Panc1 (cell line): ENCODE measurements at regions not wholly inside any gene's neighbourhood (a gene's known extent, or its start where the extent isn't known, plus 50 kb on each side); places are given as distances from the start of the nearest gene placed in this dataset.

Source experiments
- ATAC-seq: fragments of 200-7000 bp; cut with Tn5 transposase; 2 replicates; pipeline ENCODE4 v1.9.1; 2020; ENCODE audit warnings: mild to moderate bottlenecking, moderate library complexity
- BruUV-seq: library from RNA; stranded (reverse); fragments of 400-500 nt; replicated peaks from 2 replicates; lab custom pipeline; 2021; lab: Mats Ljungman, UMichigan
- CTCF ChIA-PET: fragments of 300-600 bp; sonication (Branson Sonifier 250); formaldehyde crosslinking; loops from one replicate; lab custom pipeline; 2022; ENCODE audit warnings: antibody characterized with exemption; lab: Charles Lee
- POLR2A ChIA-PET: fragments of 300-600 bp; sonication (Branson Sonifier 250); formaldehyde crosslinking; loops from one replicate; lab custom pipeline; 2022; ENCODE audit warnings: antibody characterized with exemption; lab: Charles Lee
- DNase-seq: peaks from one replicate; pipeline ENCODE4 v3.0.0-alpha.2; 2010; ENCODE audit warnings: low read depth, low spot score
- H3K27ac ChIP-seq: 2 replicates; pipeline ENCODE4 v1.5.1; 2011; ENCODE audit warnings: mild to moderate bottlenecking, low read length, inconsistent platforms
- H3K27me3 ChIP-seq: fragments of 200-500 bp; sonication (Bioruptor generic); 2 replicates; pipeline ENCODE4 v1.6.0; 2014; ENCODE audit warnings: low read length, inconsistent platforms; ENCODE audit not compliant: control insufficient read depth, insufficient read depth
- H3K36me3 ChIP-seq: fragments of 200-500 bp; sonication (Bioruptor generic); 2 replicates; pipeline ENCODE4 v1.5.1; 2014; ENCODE audit warnings: inconsistent platforms, mild to moderate bottlenecking, low read length, moderate library complexity; ENCODE audit not compliant: control insufficient read depth, insufficient read depth
- H3K4me1 ChIP-seq: 2 replicates; pipeline ENCODE4 v1.5.1; 2011; ENCODE audit warnings: inconsistent platforms, mild to moderate bottlenecking, low read length, moderate library complexity; ENCODE audit not compliant: control insufficient read depth, insufficient read depth
- H3K4me3 ChIP-seq, 2 experiments: 2 replicates each; pipeline ENCODE4 v1.5.1; 2011 to 2012; ENCODE audit warnings: low read depth in 2 of 2, low read length in 2 of 2, mild to moderate bottlenecking in 2 of 2, inconsistent platforms in 1 of 2, moderate library complexity in 1 of 2
- H3K9me3 ChIP-seq: fragments of 200-500 bp; sonication (Bioruptor generic); 2 replicates; pipeline ENCODE4 v1.5.1; 2014; ENCODE audit warnings: low read depth, mild to moderate bottlenecking, inconsistent platforms, low read length, moderate library complexity; ENCODE audit not compliant: control insufficient read depth, insufficient read depth
- POLR2AphosphoS5 ChIP-seq: IDR thresholded peaks from 2 replicates; pipeline ENCODE4 v1.6.1; 2012; ENCODE audit warnings: mild to moderate bottlenecking, low read depth, low read length, moderate library complexity
- SIN3A ChIP-seq: IDR thresholded peaks from 2 replicates; pipeline ENCODE4 v1.6.1; 2012; ENCODE audit warnings: low read depth, mild to moderate bottlenecking, low read length, moderate library complexity, borderline replicate concordance; ENCODE audit not compliant: insufficient read depth
- TCF7L2 ChIP-seq: IDR thresholded peaks from 2 replicates; pipeline ENCODE4 v1.6.1; 2011; ENCODE audit warnings: mild to moderate bottlenecking, low read depth, low read length, inconsistent platforms
- in situ Hi-C: cut with HindIII; loops from 2 replicates; pipeline ENCODE4 v1.10.0; 2016; ENCODE audit warnings: low sequenced_read_pairs, low pct_unique_long_range_greater_than_20kb
- intact Hi-C: fragments of 100-400 bp; cut with micrococcal nuclease; formaldehyde crosslinking; loops from one replicate; pipeline ENCODE4 v1.10.0; 2022; ENCODE audit not compliant: unreplicated experiment
- TF ChIP-seq, protein P1 (sequence below): fragments of 450-650 bp; IDR thresholded peaks from 2 replicates; pipeline ENCODE4 v1.5.1; 2017; ENCODE audit warnings: mild to moderate bottlenecking
- TF ChIP-seq, protein P2 (sequence below), 2 experiments: IDR thresholded peaks; 2 replicates each; pipeline ENCODE4 v1.6.1; 2011 to 2012; ENCODE audit warnings: low read depth in 2 of 2, control low read depth in 1 of 2, low read length in 1 of 2, mild to moderate bottlenecking in 1 of 2, moderate library complexity in 1 of 2; ENCODE audit not compliant: insufficient read depth in 1 of 2

DNA sequence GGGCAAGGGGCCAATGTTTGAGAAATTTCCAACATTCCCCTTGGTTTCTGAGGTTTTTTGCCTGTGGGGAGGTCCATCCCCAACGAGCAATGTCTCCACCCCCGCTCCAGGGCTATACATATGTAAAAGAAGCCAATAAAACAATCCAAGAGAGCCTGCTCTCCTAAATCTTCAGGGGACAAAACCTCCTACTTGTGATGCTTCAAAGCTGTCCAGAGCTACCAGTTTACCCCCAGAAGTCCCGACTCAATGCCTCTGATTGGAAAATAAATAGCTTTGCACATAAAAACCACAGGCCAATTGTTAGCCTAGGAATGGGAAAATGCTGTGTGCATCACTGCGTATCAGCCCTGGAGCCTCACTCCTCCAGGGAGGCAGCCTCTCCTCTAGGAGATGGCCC, 66.0 kb upstream of the PAX6 start:
- H3K27me3 ChIP-seq: peaks cover 7% of the 10 kb centered on the region
- TF ChIP-seq, protein P1, sequence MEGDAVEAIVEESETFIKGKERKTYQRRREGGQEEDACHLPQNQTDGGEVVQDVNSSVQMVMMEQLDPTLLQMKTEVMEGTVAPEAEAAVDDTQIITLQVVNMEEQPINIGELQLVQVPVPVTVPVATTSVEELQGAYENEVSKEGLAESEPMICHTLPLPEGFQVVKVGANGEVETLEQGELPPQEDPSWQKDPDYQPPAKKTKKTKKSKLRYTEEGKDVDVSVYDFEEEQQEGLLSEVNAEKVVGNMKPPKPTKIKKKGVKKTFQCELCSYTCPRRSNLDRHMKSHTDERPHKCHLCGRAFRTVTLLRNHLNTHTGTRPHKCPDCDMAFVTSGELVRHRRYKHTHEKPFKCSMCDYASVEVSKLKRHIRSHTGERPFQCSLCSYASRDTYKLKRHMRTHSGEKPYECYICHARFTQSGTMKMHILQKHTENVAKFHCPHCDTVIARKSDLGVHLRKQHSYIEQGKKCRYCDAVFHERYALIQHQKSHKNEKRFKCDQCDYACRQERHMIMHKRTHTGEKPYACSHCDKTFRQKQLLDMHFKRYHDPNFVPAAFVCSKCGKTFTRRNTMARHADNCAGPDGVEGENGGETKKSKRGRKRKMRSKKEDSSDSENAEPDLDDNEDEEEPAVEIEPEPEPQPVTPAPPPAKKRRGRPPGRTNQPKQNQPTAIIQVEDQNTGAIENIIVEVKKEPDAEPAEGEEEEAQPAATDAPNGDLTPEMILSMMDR: no peak
- TF ChIP-seq POLR2AphosphoS5: no peak
- no peak for TF ChIP-seq TCF7L2
- POLR2A ChIA-PET: no interaction called here
- no peaks in the 10 kb centered on the region for H3K9me3 ChIP-seq
- CTCF ChIA-PET: no interaction called here
- H3K36me3 ChIP-seq: no peaks in the 10 kb centered on the region
- DNase-seq (no peak), ATAC-seq (no peak)
- no peak overlapping the region for H3K27ac ChIP-seq
- H3K4me3 ChIP-seq: no peak overlapping the region
- BruUV-seq: no TSS peak
- intact Hi-C loops: no loop called here
- in situ Hi-C loops: no loop called here
- peaks cover 9% of the 10 kb centered on the region; the same call in 1 of the 2 replicates for H3K4me1 ChIP-seq

DNA sequence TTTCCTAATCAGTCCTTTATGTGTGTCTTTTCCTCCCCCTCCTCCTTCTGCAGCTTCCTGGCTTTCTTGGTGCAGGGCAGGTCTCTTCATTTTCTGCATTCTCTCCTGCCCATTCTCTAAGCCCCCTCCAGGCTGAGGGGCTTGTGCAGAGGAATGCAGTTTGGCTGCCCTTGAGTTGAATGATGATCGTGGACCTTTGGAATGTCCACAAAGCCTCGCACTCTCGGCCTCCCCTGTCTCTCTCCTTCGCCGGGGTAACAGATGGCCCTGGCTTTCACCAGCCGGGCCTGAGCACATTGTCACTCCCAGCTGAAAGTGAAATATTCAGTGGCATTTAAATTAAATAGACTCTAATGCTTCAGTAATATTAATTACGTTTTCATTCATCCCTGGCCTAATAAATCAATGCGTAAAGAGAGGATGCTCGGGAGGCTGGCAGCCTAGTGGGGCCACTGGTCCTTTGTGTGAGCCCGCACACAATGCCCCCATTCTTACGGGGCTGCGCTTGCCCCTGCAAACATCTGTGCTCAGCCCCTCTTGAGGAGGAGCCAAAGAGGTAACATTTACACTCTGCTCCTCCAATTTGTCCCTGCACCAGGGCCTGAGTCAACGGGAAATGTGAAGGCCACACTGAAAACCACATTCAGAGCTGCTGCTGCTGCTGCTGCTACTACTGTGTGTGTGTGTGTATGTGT, 64.9 kb upstream of the PAX6 start:
- in situ Hi-C loops: no loop called here
- peaks cover 2% of the 10 kb centered on the region; the same call in 1 of the 2 replicates for H3K27me3 ChIP-seq
- BruUV-seq: no TSS peak
- no peak overlapping the region for H3K27ac ChIP-seq
- TF ChIP-seq TCF7L2 (no peak), SIN3A (no peak), POLR2AphosphoS5 (no peak)
- TF ChIP-seq, protein P1: no peak
- TF ChIP-seq, protein P2, sequence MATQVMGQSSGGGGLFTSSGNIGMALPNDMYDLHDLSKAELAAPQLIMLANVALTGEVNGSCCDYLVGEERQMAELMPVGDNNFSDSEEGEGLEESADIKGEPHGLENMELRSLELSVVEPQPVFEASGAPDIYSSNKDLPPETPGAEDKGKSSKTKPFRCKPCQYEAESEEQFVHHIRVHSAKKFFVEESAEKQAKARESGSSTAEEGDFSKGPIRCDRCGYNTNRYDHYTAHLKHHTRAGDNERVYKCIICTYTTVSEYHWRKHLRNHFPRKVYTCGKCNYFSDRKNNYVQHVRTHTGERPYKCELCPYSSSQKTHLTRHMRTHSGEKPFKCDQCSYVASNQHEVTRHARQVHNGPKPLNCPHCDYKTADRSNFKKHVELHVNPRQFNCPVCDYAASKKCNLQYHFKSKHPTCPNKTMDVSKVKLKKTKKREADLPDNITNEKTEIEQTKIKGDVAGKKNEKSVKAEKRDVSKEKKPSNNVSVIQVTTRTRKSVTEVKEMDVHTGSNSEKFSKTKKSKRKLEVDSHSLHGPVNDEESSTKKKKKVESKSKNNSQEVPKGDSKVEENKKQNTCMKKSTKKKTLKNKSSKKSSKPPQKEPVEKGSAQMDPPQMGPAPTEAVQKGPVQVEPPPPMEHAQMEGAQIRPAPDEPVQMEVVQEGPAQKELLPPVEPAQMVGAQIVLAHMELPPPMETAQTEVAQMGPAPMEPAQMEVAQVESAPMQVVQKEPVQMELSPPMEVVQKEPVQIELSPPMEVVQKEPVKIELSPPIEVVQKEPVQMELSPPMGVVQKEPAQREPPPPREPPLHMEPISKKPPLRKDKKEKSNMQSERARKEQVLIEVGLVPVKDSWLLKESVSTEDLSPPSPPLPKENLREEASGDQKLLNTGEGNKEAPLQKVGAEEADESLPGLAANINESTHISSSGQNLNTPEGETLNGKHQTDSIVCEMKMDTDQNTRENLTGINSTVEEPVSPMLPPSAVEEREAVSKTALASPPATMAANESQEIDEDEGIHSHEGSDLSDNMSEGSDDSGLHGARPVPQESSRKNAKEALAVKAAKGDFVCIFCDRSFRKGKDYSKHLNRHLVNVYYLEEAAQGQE (IDR thresholded peaks at IDR 0.05; ENCODE audit: insufficient read depth in 1 of 2, low read depth in 2 of 2, low read length in 1 of 2): no peak
- no peak for ATAC-seq
- intact Hi-C loops: no loop called here
- ChIA-PET CTCF (no interaction called here), POLR2A (no interaction called here)
- peaks cover 9% of the 10 kb centered on the region; the same call in 1 of the 2 replicates for H3K4me1 ChIP-seq
- no peaks in the 10 kb centered on the region for H3K9me3 ChIP-seq
- H3K36me3 ChIP-seq: no peaks in the 10 kb centered on the region
- no peak for DNase-seq
- no peak overlapping the region for H3K4me3 ChIP-seq
